Left lung (tissue), 4 donors: ENCODE measurements at regions not wholly inside any gene's neighbourhood (a gene's known extent, or its start where the extent isn't known, plus 50 kb on each side); places are given as distances from the start of the nearest gene placed in this dataset.

ENCODE experiments used
- ATAC-seq: fragments of 200-7000 bp; cut with Tn5 transposase; one replicate; pipeline ENCODE4 v1.9.1; 2020; ENCODE audit warnings: moderate library complexity
- DNase-seq, 4 donors: peaks; one replicate each; pipeline ENCODE4 v3.0.0-alpha.2; 2013 to 2020
- H3K27ac ChIP-seq, 2 donors: fragments of 200-600 bp; sonication (generic) in 1 of 2; one replicate each; pipeline versions ENCODE4 v1.5.0 to v1.8.0; 2020 to 2021
- H3K27me3 ChIP-seq, 2 donors: fragments of 200-600 bp; sonication (generic) in 1 of 2; one replicate each; pipeline versions ENCODE4 v1.5.0 to v1.8.0; 2020 to 2021
- H3K36me3 ChIP-seq, 2 donors: fragments of 200-600 bp; sonication (generic) in 1 of 2; one replicate each; pipeline versions ENCODE4 v1.5.0 to v1.8.0; 2020 to 2021
- H3K4me1 ChIP-seq, 2 donors: fragments of 200-600 bp; one replicate each; pipeline ENCODE4 v1.8.0; 2021
- H3K4me3 ChIP-seq, 2 donors: fragments of 200-600 bp; sonication (generic) in 1 of 2; one replicate each; pipeline versions ENCODE4 v1.5.0 to v1.8.0; 2020 to 2021; ENCODE audit warnings: mild to moderate bottlenecking in 1 of 2
- H3K9me3 ChIP-seq, 2 donors: fragments of 200-600 bp; sonication (generic) in 1 of 2; one replicate each; pipeline versions ENCODE4 v1.5.0 to v1.8.0; 2020 to 2021
- intact Hi-C, 2 donors: fragments of 100-400 bp; cut with DNase I; formaldehyde crosslinking; loops; one replicate each; pipeline versions ENCODE4 v1.11.2 to v1.14.2; 2022
- TF ChIP-seq, protein P1 (sequence below), 2 donors: fragments of 200-600 bp; sonication (generic) in 1 of 2; IDR thresholded peaks; one replicate each; pipeline versions ENCODE4 v1.5.0 to v1.8.0; 2021; ENCODE audit warnings: antibody characterized with exemption in 2 of 2
- donor health status: DM: no; HTN: yes; CAD: no.
- donor health status: DM: no; HTN: no; CAD: no.

DNA sequence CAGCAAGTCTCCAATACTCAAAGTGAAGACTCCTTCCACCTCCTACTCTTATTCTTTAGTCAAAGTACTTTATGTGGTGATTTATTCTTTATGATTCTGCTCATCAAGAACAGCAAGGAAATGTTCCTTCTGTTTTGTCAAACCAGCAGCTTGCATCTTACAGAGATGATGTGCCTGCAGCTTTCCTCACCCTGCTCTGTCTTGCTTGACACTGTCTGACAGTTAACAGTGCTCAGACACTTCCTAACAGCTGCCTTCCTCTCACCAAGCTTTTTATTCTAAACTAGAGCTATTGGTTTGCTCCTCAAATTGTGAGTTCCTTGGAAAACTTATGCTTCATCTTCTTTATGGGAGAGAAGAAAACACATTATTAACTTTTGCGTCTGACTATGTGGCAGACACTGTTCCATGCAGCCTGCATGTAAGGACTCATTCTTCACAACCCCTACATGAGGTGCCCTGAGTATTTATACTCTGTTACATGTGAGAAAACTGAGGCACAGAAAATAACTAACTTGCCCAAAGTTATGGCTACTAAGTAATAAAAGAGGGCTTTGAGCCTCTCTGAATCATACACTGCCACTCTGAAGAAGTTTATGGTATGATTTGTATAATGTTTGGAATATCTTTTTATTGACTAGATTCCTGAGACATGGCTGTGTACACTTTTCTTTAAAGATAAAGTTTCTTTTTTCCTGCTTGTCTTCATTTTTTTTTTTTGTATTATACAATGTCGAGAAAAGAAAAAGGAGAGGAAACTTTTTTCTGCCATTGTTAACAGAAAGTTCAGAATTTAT is 723.3 kb upstream of the DDX18 start:
- H3K27ac ChIP-seq, result no peak overlapping the region
- no peak for ATAC-seq
- TF ChIP-seq, protein P1, sequence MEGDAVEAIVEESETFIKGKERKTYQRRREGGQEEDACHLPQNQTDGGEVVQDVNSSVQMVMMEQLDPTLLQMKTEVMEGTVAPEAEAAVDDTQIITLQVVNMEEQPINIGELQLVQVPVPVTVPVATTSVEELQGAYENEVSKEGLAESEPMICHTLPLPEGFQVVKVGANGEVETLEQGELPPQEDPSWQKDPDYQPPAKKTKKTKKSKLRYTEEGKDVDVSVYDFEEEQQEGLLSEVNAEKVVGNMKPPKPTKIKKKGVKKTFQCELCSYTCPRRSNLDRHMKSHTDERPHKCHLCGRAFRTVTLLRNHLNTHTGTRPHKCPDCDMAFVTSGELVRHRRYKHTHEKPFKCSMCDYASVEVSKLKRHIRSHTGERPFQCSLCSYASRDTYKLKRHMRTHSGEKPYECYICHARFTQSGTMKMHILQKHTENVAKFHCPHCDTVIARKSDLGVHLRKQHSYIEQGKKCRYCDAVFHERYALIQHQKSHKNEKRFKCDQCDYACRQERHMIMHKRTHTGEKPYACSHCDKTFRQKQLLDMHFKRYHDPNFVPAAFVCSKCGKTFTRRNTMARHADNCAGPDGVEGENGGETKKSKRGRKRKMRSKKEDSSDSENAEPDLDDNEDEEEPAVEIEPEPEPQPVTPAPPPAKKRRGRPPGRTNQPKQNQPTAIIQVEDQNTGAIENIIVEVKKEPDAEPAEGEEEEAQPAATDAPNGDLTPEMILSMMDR (IDR thresholded peaks at IDR 0.05), result no peak
- no peak for DNase-seq
- H3K9me3 ChIP-seq, result no peaks in the 10 kb centered on the region
- no peaks in the 10 kb centered on the region for H3K4me1 ChIP-seq
- no peak overlapping the region for H3K4me3 ChIP-seq
- intact Hi-C loops, result no loop called here
- H3K36me3 ChIP-seq, result no peaks in the 10 kb centered on the region
- H3K27me3 ChIP-seq, result no peaks in the 10 kb centered on the region

DNA sequence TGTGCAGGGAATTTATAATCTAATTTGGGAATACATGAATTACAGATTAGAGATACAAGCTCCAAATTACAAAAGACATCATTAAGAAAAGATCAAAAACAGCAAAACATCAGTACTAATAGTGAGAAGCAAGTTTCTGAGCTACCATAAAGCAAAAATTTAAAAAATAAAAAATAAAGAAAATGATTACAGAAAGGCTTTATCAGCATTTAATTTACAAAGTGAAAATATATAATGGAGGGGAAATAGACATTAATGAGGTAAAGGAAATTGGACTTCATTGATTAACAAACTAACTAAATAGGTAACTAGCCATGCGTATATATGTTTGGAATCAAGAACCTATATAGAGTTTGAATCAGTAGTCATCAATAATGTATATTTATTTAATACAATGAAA is 712.9 kb upstream of the DDX18 start:
- TF ChIP-seq, protein P1 (IDR thresholded peaks at IDR 0.05), result no peak
- Histone ChIP-seq H3K4me3 (no peak overlapping the region), H3K27ac (no peak overlapping the region), H3K36me3 (no peaks in the 10 kb centered on the region), H3K4me1 (no peaks in the 10 kb centered on the region), H3K9me3 (peaks cover 0 to under 1% of the 10 kb centered on the region in 2 donors), H3K27me3 (no peaks in the 10 kb centered on the region)
- DNase-seq (no peak), ATAC-seq (no peak)
- intact Hi-C loops, result no loop called here

DNA sequence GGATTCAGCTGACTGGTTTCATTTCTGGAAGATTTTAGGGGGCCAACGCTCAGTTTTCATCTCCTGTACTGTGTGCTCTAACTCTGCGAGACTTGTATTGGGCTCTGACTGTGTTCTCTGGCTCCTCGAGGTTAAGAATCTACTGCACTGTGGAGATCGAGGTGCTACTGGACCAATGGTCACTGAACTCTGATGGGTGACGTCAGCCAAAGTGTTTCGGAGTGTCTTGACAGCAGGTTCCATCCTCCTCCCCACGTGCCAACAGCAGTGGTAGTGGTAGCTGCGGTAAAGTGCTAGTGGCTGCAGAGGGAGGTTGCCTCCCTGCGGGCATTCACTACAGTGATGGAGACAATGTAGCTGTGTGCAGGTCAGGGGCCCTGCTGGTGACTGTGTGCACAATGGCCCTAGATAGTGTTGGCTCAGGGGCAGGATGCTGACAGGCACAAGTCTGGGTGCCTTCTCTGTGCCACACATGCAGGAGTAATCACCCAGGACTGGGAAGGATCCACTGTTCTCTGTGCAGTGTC is 705.7 kb upstream of the DDX18 start:
- no peak for ATAC-seq
- H3K36me3 ChIP-seq, result no peaks in the 10 kb centered on the region

DNA sequence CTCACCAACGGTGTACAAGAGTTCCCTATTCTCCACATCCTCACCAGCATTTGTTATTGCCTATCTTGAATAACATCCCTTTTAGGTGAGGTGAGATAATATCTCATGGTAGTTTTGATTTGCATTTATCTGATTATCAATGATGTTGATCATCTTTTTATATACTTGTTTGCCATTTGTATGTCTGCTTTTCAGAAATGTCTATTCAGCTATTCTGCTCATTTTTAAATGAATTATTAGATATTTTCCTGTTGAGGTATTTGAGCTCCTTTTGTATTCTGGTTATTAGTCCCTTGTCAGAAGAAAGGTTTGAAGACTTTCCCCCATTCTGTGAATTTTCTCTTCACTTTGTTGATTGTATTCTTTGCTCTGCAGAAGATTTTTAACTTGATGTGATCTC is 695.5 kb upstream of the DDX18 start:
- Histone ChIP-seq H3K9me3 (no peaks in the 10 kb centered on the region), H3K36me3 (no peaks in the 10 kb centered on the region), H3K4me3 (no peak overlapping the region), H3K27me3 (no peaks in the 10 kb centered on the region), H3K27ac (no peak overlapping the region), H3K4me1 (no peaks in the 10 kb centered on the region)
- no peak for ATAC-seq
- DNase-seq, result no peak
- TF ChIP-seq, protein P1 (IDR thresholded peaks at IDR 0.05), result no peak
- intact Hi-C loops, result no loop called here

More for the DNA sequence above, 705.7 kb upstream of the DDX18 start:
- Histone ChIP-seq H3K9me3 (peaks cover 0 to 19% of the 10 kb centered on the region in 2 donors), H3K27me3 (no peaks in the 10 kb centered on the region), H3K4me1 (no peaks in the 10 kb centered on the region), H3K27ac (no peak overlapping the region), H3K4me3 (no peak overlapping the region)
- TF ChIP-seq, protein P1 (IDR thresholded peaks at IDR 0.05), result no peak
- intact Hi-C loops, result no loop called here
- no peak for DNase-seq

DNA sequence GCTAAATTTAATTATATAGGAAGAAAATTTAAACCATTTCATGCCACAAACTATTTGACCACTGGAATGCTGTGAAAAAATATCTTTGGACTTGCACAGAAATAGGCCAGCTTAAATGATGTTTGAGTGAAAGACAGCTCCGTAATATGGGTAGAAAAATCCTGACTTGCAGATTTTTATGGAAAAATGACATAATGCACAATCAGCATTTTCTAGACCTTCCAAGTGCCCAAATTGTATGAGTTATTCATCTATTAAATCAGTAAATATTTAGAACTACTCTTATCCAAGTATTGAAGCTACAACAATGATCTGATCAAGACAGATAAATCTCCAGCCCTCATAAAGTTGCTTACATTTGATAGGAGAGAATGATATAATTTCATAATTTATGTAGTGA is 691.1 kb upstream of the DDX18 start:
- Histone ChIP-seq H3K9me3 (no peaks in the 10 kb centered on the region), H3K27ac (no peak overlapping the region), H3K27me3 (no peaks in the 10 kb centered on the region), H3K4me3 (no peak overlapping the region), H3K4me1 (no peaks in the 10 kb centered on the region), H3K36me3 (no peaks in the 10 kb centered on the region)
- DNase-seq, result no peak
- ATAC-seq, result no peak
- intact Hi-C loops, result no loop called here
- TF ChIP-seq, protein P1 (IDR thresholded peaks at IDR 0.05), result no peak
